ENCODE measurements at regions not wholly inside any gene's neighbourhood (a gene's known extent, or its start where the extent isn't known, plus 50 kb on each side); places are given as distances from the start of the nearest gene placed in this dataset.

GRCh38 chr4:19293080-19293479 lies 958.6 kb upstream of the SLIT2 start:
- intact Hi-C loops (cut with DNase I), result no loop called here
- H3K27me3 ChIP-seq, result no peaks in the 10 kb centered on the region
- no peak for DNase-seq
- no peaks in the 10 kb centered on the region for H3K9me3 ChIP-seq
- H3K4me3 ChIP-seq, result no peak overlapping the region
- no peak for TF ChIP-seq CTCF (IDR thresholded peaks at IDR 0.05)
- H3K27ac ChIP-seq, result no peak overlapping the region
- no peaks in the 10 kb centered on the region for H3K36me3 ChIP-seq
- no peaks in the 10 kb centered on the region for H3K4me1 ChIP-seq
- no peak overlapping the region for H3K9ac ChIP-seq (ENCODE audit: low read depth in 2 of 2, low read length in 2 of 2)

DNA sequence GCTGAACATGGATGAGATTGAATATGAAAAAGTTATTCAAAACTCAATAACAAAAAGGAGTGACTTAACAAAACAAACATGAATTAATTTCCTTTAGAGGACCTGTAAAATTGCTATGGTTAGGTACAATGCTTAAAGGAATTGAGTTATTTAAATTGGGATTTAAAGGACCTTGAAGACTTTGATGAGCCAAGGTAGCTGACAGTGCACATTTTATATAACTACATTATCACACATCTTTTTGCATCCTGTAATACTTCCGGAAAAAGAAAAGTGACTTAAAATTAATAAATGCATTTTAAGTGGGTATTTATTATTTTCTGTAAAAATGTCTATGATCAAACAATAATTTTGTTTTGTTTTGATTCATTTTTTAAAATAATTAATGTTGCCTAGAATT lies 964.8 kb upstream of the SLIT2 start:
- H3K27ac ChIP-seq, result no peak overlapping the region
- no peak for DNase-seq
- no peaks in the 10 kb centered on the region for H3K36me3 ChIP-seq
- H3K27me3 ChIP-seq, result no peaks in the 10 kb centered on the region
- no peaks in the 10 kb centered on the region for H3K9me3 ChIP-seq
- no peak overlapping the region for H3K4me3 ChIP-seq
- intact Hi-C loops (cut with DNase I), result no loop called here
- no peaks in the 10 kb centered on the region for H3K4me1 ChIP-seq
- TF ChIP-seq CTCF (IDR thresholded peaks at IDR 0.05), result no peak
- no peak overlapping the region for H3K9ac ChIP-seq (ENCODE audit: low read depth in 2 of 2, low read length in 2 of 2)

GRCh38 chr4:19285146-19285545 lies 966.6 kb upstream of the SLIT2 start:
- intact Hi-C loops (cut with DNase I), result no loop called here
- no peak for DNase-seq

GRCh38 chr4:19278665-19279064 lies 973.0 kb upstream of the SLIT2 start:
- Histone ChIP-seq H3K9me3 (no peaks in the 10 kb centered on the region), H3K27ac (no peak overlapping the region), H3K4me1 (no peaks in the 10 kb centered on the region), H3K4me3 (no peak overlapping the region), H3K36me3 (no peaks in the 10 kb centered on the region), H3K27me3 (no peaks in the 10 kb centered on the region), H3K9ac (ENCODE audit: low read depth in 2 of 2, low read length in 2 of 2) (no peak overlapping the region)
- DNase-seq, result no peak
- TF ChIP-seq CTCF (IDR thresholded peaks at IDR 0.05), result no peak
- intact Hi-C loops (cut with DNase I), result no loop called here

More at GRCh38 chr4:19285146-19285545, 966.6 kb upstream of the SLIT2 start:
- H3K27me3 ChIP-seq, result no peaks in the 10 kb centered on the region
- no peaks in the 10 kb centered on the region for H3K4me1 ChIP-seq
- no peak overlapping the region for H3K27ac ChIP-seq
- H3K4me3 ChIP-seq, result no peak overlapping the region
- no peak for TF ChIP-seq CTCF (IDR thresholded peaks at IDR 0.05)
- no peak overlapping the region for H3K9ac ChIP-seq (ENCODE audit: low read depth in 2 of 2, low read length in 2 of 2)
- no peaks in the 10 kb centered on the region for H3K36me3 ChIP-seq
- H3K9me3 ChIP-seq, result no peaks in the 10 kb centered on the region

DNA sequence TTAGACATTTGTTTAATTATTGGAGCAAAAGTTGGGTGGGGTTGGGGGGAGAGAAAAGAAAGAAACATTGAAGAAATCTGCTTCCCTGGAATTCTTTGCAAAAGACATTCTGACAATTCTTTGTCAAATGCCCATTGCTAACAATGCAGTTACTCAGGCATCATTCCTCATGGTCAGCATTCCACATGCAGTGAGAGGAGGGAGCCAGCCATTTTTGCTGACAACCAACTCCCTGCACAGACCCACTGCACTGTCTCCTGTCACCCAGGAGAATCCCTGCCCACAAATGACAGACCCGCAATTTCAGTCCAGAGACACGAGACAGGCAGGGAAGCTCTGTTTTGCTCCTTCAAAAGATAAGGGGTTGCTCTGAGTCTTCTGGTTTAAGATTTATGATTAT lies 985.1 kb upstream of the SLIT2 start:
- Histone ChIP-seq H3K27ac (no peak overlapping the region), H3K9me3 (no peaks in the 10 kb centered on the region), H3K4me3 (no peak overlapping the region), H3K9ac (ENCODE audit: low read depth in 2 of 2, low read length in 2 of 2) (no peak overlapping the region), H3K36me3 (no peaks in the 10 kb centered on the region), H3K4me1 (no peaks in the 10 kb centered on the region), H3K27me3 (no peaks in the 10 kb centered on the region)
- intact Hi-C loops (cut with DNase I), result no loop called here
- DNase-seq, result no peak
- TF ChIP-seq CTCF (IDR thresholded peaks at IDR 0.05), result no peak

- H3K4me1 ChIP-seq, result no peaks in the 10 kb centered on the region
- no peak for DNase-seq
- H3K9ac ChIP-seq (ENCODE audit: low read depth in 2 of 2, low read length in 2 of 2), result no peak overlapping the region
- H3K27me3 ChIP-seq, result no peaks in the 10 kb centered on the region
- H3K27ac ChIP-seq, result no peak overlapping the region
- no peak overlapping the region for H3K4me3 ChIP-seq
- no peaks in the 10 kb centered on the region for H3K36me3 ChIP-seq
- no peak for TF ChIP-seq CTCF (IDR thresholded peaks at IDR 0.05)
- no peaks in the 10 kb centered on the region for H3K9me3 ChIP-seq
- intact Hi-C loops (cut with DNase I), result no loop called here
Observed at GRCh38 chr4:19262467-19262866, 989.2 kb upstream of the SLIT2 start.

All from colonic mucosa (tissue), 4 donors.